HG02884 (cell line): ENCODE measurements at regions not wholly inside any gene's neighbourhood (a gene's known extent, or its start where the extent isn't known, plus 50 kb on each side); places are given as distances from the start of the nearest gene placed in this dataset.

ENCODE experiments used
- ATAC-seq: cut with Tn5 transposase; IDR thresholded peaks from one replicate; pipeline ENCODE4 v1.9.1; 2021; ENCODE audit warnings: mild to moderate bottlenecking, moderate library complexity; ENCODE audit not compliant: unreplicated experiment

GRCh38 chr1:221408117-221408803 lies 333.6 kb downstream of the DUSP10 start:
- ATAC-seq, result no peak

GRCh38 chr1:221411283-221411682 lies 330.6 kb downstream of the DUSP10 start:
- no peak for ATAC-seq

- no peak for ATAC-seq
Observed at GRCh38 chr1:221414772-221415539, 326.9 kb downstream of the DUSP10 start.

- ATAC-seq, result no peak
Observed at GRCh38 chr1:221415651-221416050, 326.2 kb downstream of the DUSP10 start.

- no peak for ATAC-seq
Observed at GRCh38 chr1:221416142-221416541, 325.7 kb downstream of the DUSP10 start.

DNA sequence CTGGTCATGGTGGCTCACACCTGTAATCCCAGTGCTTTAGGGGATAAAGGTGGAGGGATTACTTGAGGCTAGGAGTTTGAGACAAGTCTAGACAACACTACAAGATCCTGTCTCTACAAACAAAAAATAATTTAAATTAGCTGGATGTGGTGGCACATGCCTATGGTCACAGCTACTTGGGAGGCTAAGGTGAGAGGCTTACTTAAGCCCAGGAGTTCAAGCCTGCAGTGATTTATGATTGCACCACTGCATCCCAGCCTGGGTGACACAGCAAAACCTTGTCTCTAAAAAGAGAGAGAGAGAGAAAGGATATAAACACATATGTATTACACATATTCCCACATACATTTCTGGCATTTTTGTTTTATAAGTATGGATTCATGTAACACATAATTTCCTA lies 325.2 kb downstream of the DUSP10 start:
- ATAC-seq, result no peak

- ATAC-seq, result no peak
Observed at GRCh38 chr1:221418346-221418745, 323.5 kb downstream of the DUSP10 start.

- ATAC-seq, result no peak
Observed at GRCh38 chr1:221419513-221420095, 322.3 kb downstream of the DUSP10 start.

DNA sequence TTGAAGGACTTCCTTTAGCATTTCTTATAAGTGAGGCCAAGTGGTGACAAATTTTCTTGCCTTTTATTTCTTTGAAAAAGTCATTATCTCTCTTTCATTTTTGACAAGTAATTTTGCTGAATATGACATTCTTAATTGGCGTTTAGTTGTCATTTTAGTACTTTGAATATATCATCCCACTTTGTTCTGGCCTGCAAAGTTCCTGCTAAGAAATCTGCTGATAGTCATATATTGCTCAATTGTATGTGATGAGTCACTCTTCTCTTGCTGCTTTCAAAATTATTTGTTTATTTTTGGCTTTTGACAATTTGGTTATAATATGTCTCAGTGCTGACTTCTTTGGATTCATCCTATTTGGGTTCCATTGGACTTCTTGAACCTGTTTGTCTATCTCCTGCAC lies 312.6 kb downstream of the DUSP10 start:
- no peak for ATAC-seq

DNA sequence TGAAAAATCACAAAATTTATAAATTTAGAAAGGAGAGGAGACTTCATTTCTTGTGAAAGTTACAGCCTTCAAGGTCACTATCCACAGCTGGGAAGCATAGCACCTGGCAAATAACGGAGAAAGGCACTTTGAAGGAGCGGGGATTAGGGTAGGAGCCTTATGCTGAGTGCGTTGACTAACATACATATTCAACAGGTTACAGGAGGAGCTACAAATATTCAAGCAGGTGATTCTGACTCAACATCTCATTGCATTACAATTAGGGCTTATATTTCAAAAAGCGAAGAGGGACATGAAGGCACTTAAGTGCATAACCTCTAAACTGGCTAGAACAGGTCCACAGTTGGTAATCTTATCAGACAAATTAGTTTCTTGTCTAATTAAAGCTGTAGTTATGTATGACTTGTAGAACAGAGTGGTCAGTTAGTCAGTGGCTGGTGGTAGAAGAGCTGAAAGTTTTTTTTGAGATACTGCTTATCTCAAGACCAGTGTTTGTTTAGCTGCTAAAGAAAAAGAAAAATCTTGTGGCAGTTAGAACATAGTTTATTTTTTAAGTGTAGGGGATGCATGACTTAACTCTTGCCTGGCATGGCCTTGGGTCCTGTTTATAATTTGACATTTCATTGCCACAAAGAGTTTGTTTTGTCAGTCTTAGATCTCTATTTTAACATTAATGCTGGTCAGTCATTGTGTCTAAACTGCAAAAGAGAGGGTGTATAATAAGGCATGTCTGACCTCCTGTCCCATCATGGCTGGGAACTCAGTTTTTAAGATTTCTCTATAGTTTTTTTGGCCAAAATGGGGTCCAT lies 311.5 kb downstream of the DUSP10 start:
- ATAC-seq, result no peak

DNA sequence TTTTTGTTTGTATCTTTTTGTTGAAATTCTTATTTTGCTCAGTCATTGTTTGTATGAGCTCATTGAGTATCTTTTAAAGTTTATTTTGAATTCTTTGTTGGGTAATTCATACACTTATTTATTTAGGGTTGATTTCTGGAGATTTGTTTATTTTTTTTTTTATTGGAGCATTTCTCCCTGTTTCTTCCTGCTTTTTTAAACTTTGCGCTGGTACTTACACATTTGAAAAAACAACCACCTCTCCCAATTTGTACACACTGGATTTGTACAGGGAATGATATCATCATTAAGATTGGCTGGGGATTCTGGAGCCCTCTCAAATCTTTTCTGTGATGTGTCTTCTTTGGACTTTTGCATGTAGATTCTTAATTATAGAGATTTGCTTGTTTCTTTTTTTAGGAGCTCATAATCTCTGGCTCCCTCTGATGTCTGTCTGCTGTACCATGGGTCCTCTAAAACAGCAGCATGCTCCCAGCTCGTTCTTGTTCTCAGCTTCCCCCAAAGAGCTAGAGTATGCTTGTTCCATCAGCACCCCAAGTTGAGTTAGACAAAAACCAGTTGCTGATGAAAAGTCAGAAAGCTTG lies 310.7 kb downstream of the DUSP10 start:
- no peak for ATAC-seq

DNA sequence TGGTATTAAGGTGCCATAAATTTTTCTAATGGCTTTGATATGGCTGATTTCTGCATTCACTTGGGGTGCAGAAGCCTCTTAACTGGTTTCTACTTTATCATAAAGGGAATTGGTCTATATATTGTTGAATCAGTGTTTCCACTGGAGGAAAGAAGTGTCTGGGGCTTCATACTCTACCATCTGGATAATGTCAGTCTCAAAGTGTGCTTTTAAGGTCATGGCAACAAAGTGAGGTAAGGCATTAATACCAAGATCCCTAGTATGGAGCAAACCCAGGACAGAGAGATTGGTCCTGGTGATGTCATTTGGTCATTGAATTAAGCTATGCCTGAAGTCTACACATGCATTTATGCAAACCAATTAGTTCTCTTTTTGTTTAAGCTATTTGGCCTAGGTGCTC lies 309.9 kb downstream of the DUSP10 start:
- no peak for ATAC-seq

- ATAC-seq, result no peak
Observed at GRCh38 chr1:221435504-221435904, 306.4 kb downstream of the DUSP10 start.

DNA sequence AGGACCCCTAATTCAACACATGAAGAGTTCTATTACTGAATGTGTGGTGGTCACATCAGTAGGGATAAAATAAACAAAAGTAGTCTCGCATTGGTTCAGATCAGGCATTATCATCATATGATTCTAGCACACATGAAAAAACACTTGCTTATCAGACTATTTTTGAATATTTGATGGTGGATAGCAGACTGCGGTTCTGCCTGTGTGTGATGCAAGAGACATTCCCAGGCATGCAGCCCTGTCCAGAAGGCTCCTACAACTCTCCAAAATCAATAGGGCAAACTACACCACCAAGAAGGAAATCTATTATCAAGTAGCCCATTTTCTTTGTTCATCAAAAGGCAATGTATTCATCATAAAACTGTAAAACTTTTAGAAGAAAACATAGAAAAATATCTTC lies 304.7 kb downstream of the DUSP10 start:
- ATAC-seq, result no peak

GRCh38 chr1:221437926-221438325 lies 304.0 kb downstream of the DUSP10 start:
- no peak for ATAC-seq

GRCh38 chr1:221439008-221439746 lies 302.7 kb downstream of the DUSP10 start:
- peak; percentile 94 for ATAC-seq

DNA sequence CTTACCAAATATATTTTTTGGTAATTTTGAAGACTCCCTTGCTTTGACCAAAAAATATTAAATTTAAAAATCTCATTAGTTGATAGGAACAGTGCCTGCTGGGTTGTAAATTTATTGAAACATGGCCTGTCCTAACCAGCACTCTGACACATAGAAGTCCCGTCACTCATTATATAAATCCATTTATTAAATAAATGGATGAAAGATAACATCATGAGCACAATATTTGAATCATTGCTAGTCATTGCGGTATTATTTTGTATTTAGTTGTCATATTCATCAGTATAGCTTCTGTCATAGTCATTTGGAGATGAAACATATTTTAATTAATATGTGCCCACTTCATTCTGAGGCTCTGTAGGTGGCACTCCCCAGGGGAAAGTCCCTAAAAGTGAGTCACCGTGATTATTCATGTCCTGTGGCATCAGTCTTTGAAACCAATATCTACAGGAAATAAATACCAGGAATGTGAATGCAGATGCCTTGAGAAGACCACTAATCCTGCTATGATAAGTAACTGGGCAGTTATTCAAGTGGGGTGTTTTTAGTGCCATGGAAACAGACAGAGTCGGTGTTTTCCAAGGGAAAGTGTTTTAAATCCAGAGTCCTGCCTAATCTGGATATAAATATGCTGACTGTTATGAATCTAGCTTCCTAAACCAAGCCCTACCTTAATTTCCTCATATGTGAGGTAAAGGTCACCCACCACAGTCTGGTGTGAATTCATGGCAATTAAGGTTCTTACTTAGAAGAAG lies 302.0 kb downstream of the DUSP10 start:
- ATAC-seq, result no peak

DNA sequence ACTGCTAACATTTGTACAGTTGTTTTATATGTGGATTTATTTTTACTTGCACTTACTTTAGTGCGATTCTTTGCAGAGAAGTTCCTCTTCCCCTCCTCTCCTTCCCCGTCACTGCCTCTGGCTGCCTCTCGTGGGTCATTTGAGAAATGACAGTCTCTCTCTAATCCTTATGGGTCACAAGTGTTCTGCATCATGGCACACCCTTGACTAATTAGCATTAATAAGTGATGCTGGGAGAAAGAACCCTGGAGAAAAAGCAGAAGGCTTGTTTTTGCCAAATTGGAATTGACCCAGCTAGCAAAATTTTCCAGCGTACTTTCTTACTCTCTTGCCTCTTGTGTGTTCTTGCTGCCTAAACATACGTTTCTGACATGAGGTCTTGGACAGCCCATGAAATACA lies 301.2 kb downstream of the DUSP10 start:
- no peak for ATAC-seq

DNA sequence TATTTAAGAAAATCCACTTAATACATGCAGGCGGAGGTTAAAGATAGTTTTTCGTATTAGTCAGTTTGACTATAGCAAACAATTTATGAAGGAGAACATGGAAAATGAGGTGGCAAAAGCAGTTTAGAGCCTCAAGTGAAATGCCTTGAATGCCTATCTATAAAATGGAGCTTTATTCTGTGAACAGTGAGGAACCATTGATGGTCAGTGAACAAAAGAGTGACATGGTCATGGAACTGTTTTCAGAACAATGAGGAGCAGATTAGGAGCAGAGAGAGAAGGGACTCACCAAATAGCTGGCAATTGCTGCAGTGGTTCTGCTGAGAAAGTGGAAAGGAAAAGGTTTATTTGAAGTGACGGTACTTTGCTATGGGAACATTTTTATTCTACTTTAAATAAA lies 299.8 kb downstream of the DUSP10 start:
- no peak for ATAC-seq

GRCh38 chr1:221444346-221444745 lies 297.5 kb downstream of the DUSP10 start:
- no peak for ATAC-seq
